Cardiac muscle cell (in vitro differentiated cells and primary cell): ENCODE measurements at regions not wholly inside any gene's neighbourhood (a gene's known extent, or its start where the extent isn't known, plus 50 kb on each side); places are given as distances from the start of the nearest gene placed in this dataset.

Experiments used
- DNase-seq, 2 donors: peaks; one replicate each; pipeline versions ENCODE4 v3.0.0 to v3.0.0-alpha.2; 2010 to 2017; ENCODE audit warnings: low read depth in 1 of 2, low spot score in 1 of 2
- H3K27ac ChIP-seq: fragments of 200-600 bp; sonication (generic); 2 replicates; pipeline ENCODE4 v1.5.1; 2016
- H3K27me3 ChIP-seq: fragments of 200-600 bp; sonication (generic); 2 replicates; pipeline ENCODE4 v1.6.0; 2016; ENCODE audit warnings: control low read depth
- H3K36me3 ChIP-seq: fragments of 200-600 bp; sonication (generic); 2 replicates; pipeline ENCODE4 v1.5.1; 2016; ENCODE audit warnings: control low read depth
- H3K4me1 ChIP-seq: fragments of 200-600 bp; sonication (generic); 2 replicates; pipeline ENCODE4 v1.8.1; 2017; ENCODE audit warnings: low read depth, mild to moderate bottlenecking, mixed run types
- H3K4me3 ChIP-seq: fragments of 200-600 bp; sonication (generic); 2 replicates; pipeline ENCODE4 v1.5.1; 2016; ENCODE audit warnings: mild to moderate bottlenecking
- H3K9me3 ChIP-seq: fragments of 200-600 bp; sonication (generic); 2 replicates; pipeline ENCODE4 v1.5.1; 2017; ENCODE audit warnings: low read depth, mild to moderate bottlenecking, control low read depth
- TF ChIP-seq, protein P1 (sequence below): IDR thresholded peaks from 2 replicates; pipeline ENCODE4 v1.5.1; 2012; ENCODE audit warnings: low read depth, mild to moderate bottlenecking, low read length

DNA sequence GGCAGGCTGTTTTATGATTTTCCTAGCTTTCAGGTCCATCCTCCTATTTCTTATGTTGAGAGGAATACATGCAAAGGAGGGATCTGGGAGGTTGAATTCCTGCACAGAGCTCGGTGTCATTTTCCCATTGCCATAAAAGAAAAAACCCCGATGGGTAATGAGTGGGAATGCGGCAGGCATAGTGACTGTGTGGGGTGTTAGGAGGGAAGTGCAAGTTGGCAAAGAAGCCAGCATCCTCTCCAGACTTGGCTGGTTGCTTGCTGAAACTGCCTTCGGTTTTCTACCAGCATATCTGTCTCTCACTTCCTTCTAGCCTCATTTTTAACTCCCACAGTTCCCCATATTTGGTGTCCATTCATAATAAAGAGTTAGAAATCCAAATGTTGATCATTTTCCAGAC, 1046.1 kb downstream of the SLC6A15 start:
- Histone ChIP-seq H3K36me3 (no peaks in the 10 kb centered on the region), H3K27me3 (no peaks in the 10 kb centered on the region), H3K4me3 (no peak overlapping the region), H3K4me1 (no peaks in the 10 kb centered on the region), H3K27ac (no peak overlapping the region), H3K9me3 (no peaks in the 10 kb centered on the region)
- TF ChIP-seq, protein P1, sequence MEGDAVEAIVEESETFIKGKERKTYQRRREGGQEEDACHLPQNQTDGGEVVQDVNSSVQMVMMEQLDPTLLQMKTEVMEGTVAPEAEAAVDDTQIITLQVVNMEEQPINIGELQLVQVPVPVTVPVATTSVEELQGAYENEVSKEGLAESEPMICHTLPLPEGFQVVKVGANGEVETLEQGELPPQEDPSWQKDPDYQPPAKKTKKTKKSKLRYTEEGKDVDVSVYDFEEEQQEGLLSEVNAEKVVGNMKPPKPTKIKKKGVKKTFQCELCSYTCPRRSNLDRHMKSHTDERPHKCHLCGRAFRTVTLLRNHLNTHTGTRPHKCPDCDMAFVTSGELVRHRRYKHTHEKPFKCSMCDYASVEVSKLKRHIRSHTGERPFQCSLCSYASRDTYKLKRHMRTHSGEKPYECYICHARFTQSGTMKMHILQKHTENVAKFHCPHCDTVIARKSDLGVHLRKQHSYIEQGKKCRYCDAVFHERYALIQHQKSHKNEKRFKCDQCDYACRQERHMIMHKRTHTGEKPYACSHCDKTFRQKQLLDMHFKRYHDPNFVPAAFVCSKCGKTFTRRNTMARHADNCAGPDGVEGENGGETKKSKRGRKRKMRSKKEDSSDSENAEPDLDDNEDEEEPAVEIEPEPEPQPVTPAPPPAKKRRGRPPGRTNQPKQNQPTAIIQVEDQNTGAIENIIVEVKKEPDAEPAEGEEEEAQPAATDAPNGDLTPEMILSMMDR, result no peak
- no peak for DNase-seq

- H3K27me3 ChIP-seq, result no peaks in the 10 kb centered on the region
- no peak overlapping the region for H3K4me3 ChIP-seq
- no peak overlapping the region for H3K27ac ChIP-seq
- TF ChIP-seq, protein P1, result no peak
- DNase-seq, result no peak
- H3K36me3 ChIP-seq, result no peaks in the 10 kb centered on the region
- no peaks in the 10 kb centered on the region for H3K9me3 ChIP-seq
- H3K4me1 ChIP-seq, result no peaks in the 10 kb centered on the region
These were observed 1047.2 kb downstream of the SLC6A15 start for GRCh38 chr12:83865431-83865830.

GRCh38 chr12:83864054-83864453, 1048.5 kb downstream of the SLC6A15 start:
- Histone ChIP-seq H3K4me3 (no peak overlapping the region), H3K27ac (no peak overlapping the region), H3K36me3 (no peaks in the 10 kb centered on the region), H3K9me3 (no peaks in the 10 kb centered on the region), H3K4me1 (no peaks in the 10 kb centered on the region), H3K27me3 (no peaks in the 10 kb centered on the region)
- TF ChIP-seq, protein P1, result no peak
- no peak for DNase-seq

DNA sequence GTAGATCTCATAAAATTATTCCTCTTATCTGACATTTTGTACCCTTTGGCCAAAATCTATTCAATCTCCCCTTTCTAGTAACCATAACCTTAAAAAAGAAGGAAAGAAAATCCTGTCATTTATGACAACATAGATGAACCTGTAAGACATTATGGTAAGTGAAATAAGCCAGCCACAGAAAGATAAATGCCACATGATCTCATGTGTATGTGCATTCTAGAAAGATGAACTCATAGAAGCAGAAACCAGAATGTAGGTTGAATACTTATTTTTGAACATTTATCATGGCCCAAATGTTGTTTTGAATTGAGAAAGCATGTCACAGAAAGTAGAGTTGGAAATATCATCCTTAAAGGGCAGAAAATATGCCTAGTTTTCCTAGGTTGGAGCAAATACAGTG, 1053.6 kb downstream of the SLC6A15 start:
- no peak for DNase-seq
- Histone ChIP-seq H3K4me3 (no peak overlapping the region), H3K4me1 (no peaks in the 10 kb centered on the region), H3K36me3 (no peaks in the 10 kb centered on the region), H3K27me3 (no peaks in the 10 kb centered on the region), H3K27ac (no peak overlapping the region), H3K9me3 (no peaks in the 10 kb centered on the region)
- TF ChIP-seq, protein P1, result no peak

DNA sequence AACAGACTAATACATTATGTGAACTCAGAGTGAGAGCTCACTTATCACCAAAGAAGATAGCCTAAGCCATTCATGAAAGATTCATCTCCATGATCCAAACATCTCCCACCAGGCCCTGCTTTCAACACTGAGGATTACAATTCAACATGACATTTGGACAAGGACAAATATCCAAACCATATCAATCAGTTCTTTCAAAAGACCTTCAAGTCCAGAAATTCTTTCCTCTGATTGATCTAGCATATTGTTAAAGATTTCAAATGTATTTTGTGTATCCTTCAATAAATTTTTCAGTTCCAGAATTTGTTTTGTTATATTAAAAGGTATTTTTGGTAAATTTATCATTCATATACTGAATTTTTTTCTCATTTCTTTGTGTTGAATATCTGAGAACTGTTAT, 1055.8 kb downstream of the SLC6A15 start:
- no peaks in the 10 kb centered on the region for H3K9me3 ChIP-seq
- no peaks in the 10 kb centered on the region for H3K4me1 ChIP-seq
- TF ChIP-seq, protein P1, result no peak
- no peak overlapping the region for H3K4me3 ChIP-seq
- no peak for DNase-seq
- no peaks in the 10 kb centered on the region for H3K27me3 ChIP-seq
- H3K36me3 ChIP-seq, result no peaks in the 10 kb centered on the region
- no peak overlapping the region for H3K27ac ChIP-seq

GRCh38 chr12:83850531-83850930, 1062.1 kb downstream of the SLC6A15 start:
- DNase-seq, result no peak
- TF ChIP-seq, protein P1, result no peak
- H3K4me3 ChIP-seq, result no peak overlapping the region

More at GRCh38 chr12:83850531-83850930, 1062.1 kb downstream of the SLC6A15 start:
- Histone ChIP-seq H3K4me1 (no peaks in the 10 kb centered on the region), H3K9me3 (no peaks in the 10 kb centered on the region), H3K36me3 (no peaks in the 10 kb centered on the region), H3K27ac (no peak overlapping the region), H3K27me3 (no peaks in the 10 kb centered on the region)
